GM12878 (cell line): ENCODE measurements at regions not wholly inside any gene's neighbourhood (a gene's known extent, or its start where the extent isn't known, plus 50 kb on each side); places are given as distances from the start of the nearest gene placed in this dataset.

Experiments
- CTCF ChIP-seq, 3 experiments: IDR thresholded peaks in 2 of 3; conservative IDR thresholded peaks in 1 of 3; 2 replicates each; pipeline ENCODE4 v1.5.1; 2011; ENCODE audit warnings: low read depth in 3 of 3, low read length in 3 of 3, mild to moderate bottlenecking in 3 of 3, control low read depth in 2 of 3, moderate library complexity in 2 of 3, inconsistent platforms in 1 of 3, mixed read lengths in 1 of 3; ENCODE audit not compliant: control insufficient read depth in 2 of 3, insufficient read depth in 1 of 3; ENCODE audit errors: extremely low read depth in 1 of 3
- POLR2AphosphoS5 ChIP-seq: IDR thresholded peaks from 2 replicates; pipeline ENCODE4 v1.6.1; 2011; ENCODE audit warnings: mild to moderate bottlenecking, low read length, inconsistent platforms
- RAD21 ChIP-seq: IDR thresholded peaks from 2 replicates; pipeline ENCODE4 v1.6.1; 2011; ENCODE audit warnings: mild to moderate bottlenecking, low read depth, low read length, moderate library complexity; ENCODE audit not compliant: insufficient read depth

GRCh38 chr12:58513852-58514251 lies 406.5 kb downstream of the LRIG3 start:
- no peak for TF ChIP-seq CTCF (IDR thresholded peaks at IDR 0.05 in 2 of 3, conservative IDR thresholded peaks at IDR 0.05 in 1 of 3; ENCODE audit: control insufficient read depth in 2 of 3, extremely low read depth in 1 of 3, insufficient read depth in 1 of 3, low read depth in 3 of 3, low read length in 3 of 3)
- no peak for TF ChIP-seq RAD21
- no peak for TF ChIP-seq POLR2AphosphoS5
